Vagina (tissue), 2 donors: ENCODE measurements at regions not wholly inside any gene's neighbourhood (a gene's known extent, or its start where the extent isn't known, plus 50 kb on each side); places are given as distances from the start of the nearest gene placed in this dataset.

Experiments
- POLR2A ChIP-seq, 2 donors: fragments of 450-650 bp; IDR thresholded peaks; one replicate each; pipeline ENCODE4 v1.6.1; 2017; ENCODE audit warnings: antibody characterized with exemption in 2 of 2, mild to moderate bottlenecking in 2 of 2, moderate library complexity in 2 of 2
- TF ChIP-seq, protein P1 (sequence below), 3 experiments: fragments of 450-650 bp in 2 of 3; fragments of 200-600 bp in 1 of 3; sonication (generic) in 1 of 3; IDR thresholded peaks; one replicate each; pipeline ENCODE4 v1.5.1; 2017 to 2019; ENCODE audit warnings: antibody characterized with exemption in 3 of 3, mild to moderate bottlenecking in 2 of 3, moderate library complexity in 2 of 3

GRCh38 chr7:80581486-80582260 is 56.8 kb upstream of the CD36 start:
- TF ChIP-seq, protein P1, sequence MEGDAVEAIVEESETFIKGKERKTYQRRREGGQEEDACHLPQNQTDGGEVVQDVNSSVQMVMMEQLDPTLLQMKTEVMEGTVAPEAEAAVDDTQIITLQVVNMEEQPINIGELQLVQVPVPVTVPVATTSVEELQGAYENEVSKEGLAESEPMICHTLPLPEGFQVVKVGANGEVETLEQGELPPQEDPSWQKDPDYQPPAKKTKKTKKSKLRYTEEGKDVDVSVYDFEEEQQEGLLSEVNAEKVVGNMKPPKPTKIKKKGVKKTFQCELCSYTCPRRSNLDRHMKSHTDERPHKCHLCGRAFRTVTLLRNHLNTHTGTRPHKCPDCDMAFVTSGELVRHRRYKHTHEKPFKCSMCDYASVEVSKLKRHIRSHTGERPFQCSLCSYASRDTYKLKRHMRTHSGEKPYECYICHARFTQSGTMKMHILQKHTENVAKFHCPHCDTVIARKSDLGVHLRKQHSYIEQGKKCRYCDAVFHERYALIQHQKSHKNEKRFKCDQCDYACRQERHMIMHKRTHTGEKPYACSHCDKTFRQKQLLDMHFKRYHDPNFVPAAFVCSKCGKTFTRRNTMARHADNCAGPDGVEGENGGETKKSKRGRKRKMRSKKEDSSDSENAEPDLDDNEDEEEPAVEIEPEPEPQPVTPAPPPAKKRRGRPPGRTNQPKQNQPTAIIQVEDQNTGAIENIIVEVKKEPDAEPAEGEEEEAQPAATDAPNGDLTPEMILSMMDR (IDR thresholded peaks at IDR 0.05): no peak
- no peak for TF ChIP-seq POLR2A (IDR thresholded peaks at IDR 0.05)
